HG03108 (cell line): ENCODE measurements at regions not wholly inside any gene's neighbourhood (a gene's known extent, or its start where the extent isn't known, plus 50 kb on each side); places are given as distances from the start of the nearest gene placed in this dataset.
"Not testable (repeated sequence)": the region's sequence is repeated elsewhere in the genome, so short reads cannot be mapped to it uniquely, and the experiment has no call there.

Experiments used
- ATAC-seq: cut with Tn5 transposase; IDR thresholded peaks from one replicate; pipeline ENCODE4 v1.9.1; 2021; ENCODE audit warnings: moderate library complexity; ENCODE audit not compliant: unreplicated experiment

GRCh38 chr7:89616829-89617228 lies 537.4 kb upstream of the STEAP1 start:
- ATAC-seq, result not testable (repeated sequence)

GRCh38 chr7:89618274-89618673 lies 536.0 kb upstream of the STEAP1 start:
- no peak for ATAC-seq

- no peak for ATAC-seq
These were observed 532.2 kb upstream of the STEAP1 start for GRCh38 chr7:89621925-89622641.

- ATAC-seq, result peak; percentile 85
These were observed 531.1 kb upstream of the STEAP1 start for GRCh38 chr7:89623018-89623672.

- ATAC-seq, result not testable (repeated sequence)
These were observed 530.1 kb upstream of the STEAP1 start for GRCh38 chr7:89624155-89624554.

- no peak for ATAC-seq
These were observed 505.8 kb upstream of the STEAP1 start for GRCh38 chr7:89648509-89648908.

- no peak for ATAC-seq
These were observed 498.3 kb upstream of the STEAP1 start for GRCh38 chr7:89655946-89656345.

- no peak for ATAC-seq
These were observed 492.4 kb upstream of the STEAP1 start for GRCh38 chr7:89661876-89662275.

- no peak for ATAC-seq
These were observed 488.0 kb upstream of the STEAP1 start for GRCh38 chr7:89666136-89666835.

GRCh38 chr7:89680161-89680560 lies 474.1 kb upstream of the STEAP1 start:
- no peak for ATAC-seq

GRCh38 chr7:89681448-89681847 lies 472.8 kb upstream of the STEAP1 start:
- no peak for ATAC-seq

GRCh38 chr7:89685287-89685686 lies 469.0 kb upstream of the STEAP1 start:
- ATAC-seq, result no peak

GRCh38 chr7:89687211-89687610 lies 467.1 kb upstream of the STEAP1 start:
- ATAC-seq, result no peak

- no peak for ATAC-seq
These were observed 459.0 kb upstream of the STEAP1 start for GRCh38 chr7:89695241-89695640.

GRCh38 chr7:89714131-89714530 lies 440.1 kb upstream of the STEAP1 start:
- ATAC-seq, result no peak

GRCh38 chr7:89718941-89719340 lies 435.3 kb upstream of the STEAP1 start:
- not testable (repeated sequence) for ATAC-seq

GRCh38 chr7:89728481-89728880 lies 425.8 kb upstream of the STEAP1 start:
- ATAC-seq, result no peak

GRCh38 chr7:89731751-89732445 lies 422.4 kb upstream of the STEAP1 start:
- no peak for ATAC-seq

- no peak for ATAC-seq
These were observed 415.7 kb upstream of the STEAP1 start for GRCh38 chr7:89738549-89738948.

GRCh38 chr7:89757910-89758309 lies 396.4 kb upstream of the STEAP1 start:
- ATAC-seq, result no peak

- no peak for ATAC-seq
These were observed 393.6 kb upstream of the STEAP1 start for GRCh38 chr7:89760690-89761089.
